ENCODE measurements at regions not wholly inside any gene's neighbourhood (a gene's known extent, or its start where the extent isn't known, plus 50 kb on each side); places are given as distances from the start of the nearest gene placed in this dataset.

- TF ChIP-seq POLR2AphosphoS5 (IDR thresholded peaks at IDR 0.05; ENCODE audit: low read depth, low read length) (no peak), CTCF (IDR thresholded peaks at IDR 0.05) (no peak), TCF7L2 (IDR thresholded peaks at IDR 0.05; ENCODE audit: low read depth, low read length) (no peak), REST (IDR thresholded peaks at IDR 0.05; ENCODE audit: insufficient read depth in 1 of 2, low read depth in 2 of 2, low read length in 1 of 2) (no peak)
Observed at GRCh38 chr1:245052258-245052657, 102.5 kb upstream of the KIF26B start.
